Activated T-helper 9 cell treated with anti-CD3 and anti-CD28 coated beads, Interleukin-2, amount 50 U/mL, for 16 hours (primary cell): ENCODE measurements at regions not wholly inside any gene's neighbourhood (a gene's known extent, or its start where the extent isn't known, plus 50 kb on each side); places are given as distances from the start of the nearest gene placed in this dataset.
"Not testable (repeated sequence)": the region's sequence is repeated elsewhere in the genome, so short reads cannot be mapped to it uniquely, and the experiment has no call there.

Experiments
- DNase-seq: peaks from one replicate; pipeline ENCODE4 v3.0.0-alpha.2; 2020; ENCODE audit warnings: low read depth

GRCh38 chr4:124055336-124055735 is 657.2 kb downstream of the ANKRD50 start:
- no peak for DNase-seq

GRCh38 chr4:124055896-124056295 is 656.6 kb downstream of the ANKRD50 start:
- DNase-seq: no peak

GRCh38 chr4:124060261-124060918 is 652.1 kb downstream of the ANKRD50 start:
- no peak for DNase-seq

GRCh38 chr4:124061413-124061812 is 651.1 kb downstream of the ANKRD50 start:
- DNase-seq: no peak

GRCh38 chr4:124065422-124065821 is 647.1 kb downstream of the ANKRD50 start:
- DNase-seq: no peak

- no peak for DNase-seq
Observed at GRCh38 chr4:124065936-124066335, 646.6 kb downstream of the ANKRD50 start.

GRCh38 chr4:124066595-124066994 is 645.9 kb downstream of the ANKRD50 start:
- DNase-seq: no peak

- DNase-seq: no peak
Observed at GRCh38 chr4:124067046-124067445, 645.5 kb downstream of the ANKRD50 start.

- no peak for DNase-seq
Observed at GRCh38 chr4:124070688-124071484, 641.6 kb downstream of the ANKRD50 start.

GRCh38 chr4:124075276-124075675 is 637.3 kb downstream of the ANKRD50 start:
- not testable (repeated sequence) for DNase-seq

- DNase-seq: no peak
Observed at GRCh38 chr4:124079174-124079780, 633.3 kb downstream of the ANKRD50 start.

GRCh38 chr4:124083711-124084110 is 628.8 kb downstream of the ANKRD50 start:
- DNase-seq: no peak

- DNase-seq: no peak
Observed at GRCh38 chr4:124085561-124086180, 626.9 kb downstream of the ANKRD50 start.

- no peak for DNase-seq
Observed at GRCh38 chr4:124090021-124090420, 622.5 kb downstream of the ANKRD50 start.

- no peak for DNase-seq
Observed at GRCh38 chr4:124092101-124092500, 620.4 kb downstream of the ANKRD50 start.

GRCh38 chr4:124092541-124092984 is 620.0 kb downstream of the ANKRD50 start:
- no peak for DNase-seq

GRCh38 chr4:124095621-124096020 is 616.9 kb downstream of the ANKRD50 start:
- DNase-seq: no peak

GRCh38 chr4:124096290-124096689 is 616.2 kb downstream of the ANKRD50 start:
- no peak for DNase-seq

GRCh38 chr4:124097447-124097846 is 615.1 kb downstream of the ANKRD50 start:
- no peak for DNase-seq

GRCh38 chr4:124104101-124104500 is 608.4 kb downstream of the ANKRD50 start:
- DNase-seq: no peak

- DNase-seq: no peak
Observed at GRCh38 chr4:124104628-124105027, 607.9 kb downstream of the ANKRD50 start.

- DNase-seq: no peak
Observed at GRCh38 chr4:124105212-124105611, 607.3 kb downstream of the ANKRD50 start.

- no peak for DNase-seq
Observed at GRCh38 chr4:124111411-124111810, 601.1 kb downstream of the ANKRD50 start.
